ENCODE measurements at regions not wholly inside any gene's neighbourhood (a gene's known extent, or its start where the extent isn't known, plus 50 kb on each side); places are given as distances from the start of the nearest gene placed in this dataset.

GRCh38 chr11:106493751-106494150, 416.3 kb downstream of the AASDHPPT start:
- no peak overlapping the region for H3K27ac ChIP-seq (ENCODE audit: low read depth, low read length)
- H3K9me3 ChIP-seq (ENCODE audit: control insufficient read depth, insufficient read depth, low read length), result no peaks in the 10 kb centered on the region
- no peak overlapping the region for H3K9ac ChIP-seq (ENCODE audit: low read depth, low read length)
- H3K4me1 ChIP-seq (ENCODE audit: control insufficient read depth, insufficient read depth, low read length), result no peaks in the 10 kb centered on the region
- no peak overlapping the region for H3K4me3 ChIP-seq (ENCODE audit: low read depth, low read length)
- H3K27me3 ChIP-seq (ENCODE audit: control insufficient read depth, insufficient read depth, low read length), result no peaks in the 10 kb centered on the region
- no peaks in the 10 kb centered on the region for H3K36me3 ChIP-seq (ENCODE audit: control insufficient read depth, insufficient read depth, low read length)

- no peak overlapping the region for H3K9ac ChIP-seq (ENCODE audit: low read depth, low read length)
- H3K9me3 ChIP-seq (ENCODE audit: control insufficient read depth, insufficient read depth, low read length), result no peaks in the 10 kb centered on the region
- H3K36me3 ChIP-seq (ENCODE audit: control insufficient read depth, insufficient read depth, low read length), result no peaks in the 10 kb centered on the region
- H3K27ac ChIP-seq (ENCODE audit: low read depth, low read length), result no peak overlapping the region
- H3K4me1 ChIP-seq (ENCODE audit: control insufficient read depth, insufficient read depth, low read length), result no peaks in the 10 kb centered on the region
- no peaks in the 10 kb centered on the region for H3K27me3 ChIP-seq (ENCODE audit: control insufficient read depth, insufficient read depth, low read length)
- H3K4me3 ChIP-seq (ENCODE audit: low read depth, low read length), result no peak overlapping the region
Observed at GRCh38 chr11:106495046-106495445, 417.6 kb downstream of the AASDHPPT start.

- no peak overlapping the region for H3K9ac ChIP-seq (ENCODE audit: low read depth, low read length)
- no peaks in the 10 kb centered on the region for H3K27me3 ChIP-seq (ENCODE audit: control insufficient read depth, insufficient read depth, low read length)
- H3K4me3 ChIP-seq (ENCODE audit: low read depth, low read length), result no peak overlapping the region
- H3K9me3 ChIP-seq (ENCODE audit: control insufficient read depth, insufficient read depth, low read length), result no peaks in the 10 kb centered on the region
- H3K27ac ChIP-seq (ENCODE audit: low read depth, low read length), result no peak overlapping the region
- no peaks in the 10 kb centered on the region for H3K36me3 ChIP-seq (ENCODE audit: control insufficient read depth, insufficient read depth, low read length)
- H3K4me1 ChIP-seq (ENCODE audit: control insufficient read depth, insufficient read depth, low read length), result no peaks in the 10 kb centered on the region
Observed at GRCh38 chr11:106496677-106497076, 419.2 kb downstream of the AASDHPPT start.

DNA sequence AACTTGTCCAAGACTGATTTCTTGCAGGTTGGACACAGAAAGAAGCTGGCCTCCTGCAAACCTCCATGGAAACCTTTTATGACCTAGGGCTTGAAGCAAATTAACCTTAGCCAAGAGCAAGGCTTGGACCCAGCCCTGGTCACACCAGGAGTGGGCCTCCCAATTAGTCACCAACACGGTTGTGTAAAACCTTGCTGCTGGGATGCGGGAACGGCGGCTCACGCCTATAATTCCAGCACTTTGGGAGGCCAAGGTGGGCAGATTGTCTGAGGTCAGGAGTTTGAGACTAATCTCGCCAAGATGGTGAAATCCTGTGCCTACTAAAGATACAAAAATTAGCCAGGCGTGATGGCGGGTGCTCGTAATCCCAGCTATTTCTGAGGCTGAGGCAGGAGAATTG, 419.9 kb downstream of the AASDHPPT start:
- Histone ChIP-seq H3K36me3 (ENCODE audit: control insufficient read depth, insufficient read depth, low read length) (no peaks in the 10 kb centered on the region), H3K9me3 (ENCODE audit: control insufficient read depth, insufficient read depth, low read length) (no peaks in the 10 kb centered on the region), H3K27me3 (ENCODE audit: control insufficient read depth, insufficient read depth, low read length) (no peaks in the 10 kb centered on the region), H3K27ac (ENCODE audit: low read depth, low read length) (no peak overlapping the region), H3K9ac (ENCODE audit: low read depth, low read length) (no peak overlapping the region), H3K4me3 (ENCODE audit: low read depth, low read length) (no peak overlapping the region), H3K4me1 (ENCODE audit: control insufficient read depth, insufficient read depth, low read length) (no peaks in the 10 kb centered on the region)

DNA sequence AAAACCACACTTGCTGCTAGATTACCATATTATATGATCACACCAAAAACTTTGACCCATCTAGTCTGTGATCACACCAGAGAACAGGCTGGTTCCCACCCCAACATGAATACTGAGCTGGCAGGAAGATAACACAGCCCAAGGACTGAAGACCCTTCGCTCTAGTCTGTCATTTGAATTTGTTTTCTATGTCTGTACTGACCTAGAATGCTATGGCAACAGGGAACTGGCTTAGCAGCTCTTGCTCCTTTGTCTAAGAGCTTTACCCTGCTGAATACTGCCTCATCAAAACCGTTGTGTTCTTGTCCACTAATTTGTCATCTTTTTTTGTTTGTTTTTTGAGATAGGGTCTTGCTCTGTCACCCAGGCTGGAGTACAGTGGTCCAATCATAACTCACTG, 420.4 kb downstream of the AASDHPPT start:
- H3K9ac ChIP-seq (ENCODE audit: low read depth, low read length), result no peak overlapping the region
- no peak overlapping the region for H3K27ac ChIP-seq (ENCODE audit: low read depth, low read length)
- no peaks in the 10 kb centered on the region for H3K36me3 ChIP-seq (ENCODE audit: control insufficient read depth, insufficient read depth, low read length)
- no peak overlapping the region for H3K4me3 ChIP-seq (ENCODE audit: low read depth, low read length)
- H3K27me3 ChIP-seq (ENCODE audit: control insufficient read depth, insufficient read depth, low read length), result no peaks in the 10 kb centered on the region
- no peaks in the 10 kb centered on the region for H3K4me1 ChIP-seq (ENCODE audit: control insufficient read depth, insufficient read depth, low read length)
- H3K9me3 ChIP-seq (ENCODE audit: control insufficient read depth, insufficient read depth, low read length), result no peaks in the 10 kb centered on the region

- Histone ChIP-seq H3K9me3 (ENCODE audit: control insufficient read depth, insufficient read depth, low read length) (no peaks in the 10 kb centered on the region), H3K4me3 (ENCODE audit: low read depth, low read length) (no peak overlapping the region), H3K36me3 (ENCODE audit: control insufficient read depth, insufficient read depth, low read length) (no peaks in the 10 kb centered on the region)
Observed at GRCh38 chr11:106503901-106504300, 426.4 kb downstream of the AASDHPPT start.

GRCh38 chr11:106507645-106508306, 430.3 kb downstream of the AASDHPPT start:
- Histone ChIP-seq H3K36me3 (ENCODE audit: control insufficient read depth, insufficient read depth, low read length) (no peaks in the 10 kb centered on the region), H3K9ac (ENCODE audit: low read depth, low read length) (no peak overlapping the region), H3K27me3 (ENCODE audit: control insufficient read depth, insufficient read depth, low read length) (no peaks in the 10 kb centered on the region), H3K9me3 (ENCODE audit: control insufficient read depth, insufficient read depth, low read length) (no peaks in the 10 kb centered on the region), H3K27ac (ENCODE audit: low read depth, low read length) (no peak overlapping the region), H3K4me1 (ENCODE audit: control insufficient read depth, insufficient read depth, low read length) (no peaks in the 10 kb centered on the region), H3K4me3 (ENCODE audit: low read depth, low read length) (no peak overlapping the region)

More at GRCh38 chr11:106503901-106504300, 426.4 kb downstream of the AASDHPPT start:
- H3K9ac ChIP-seq (ENCODE audit: low read depth, low read length), result no peak overlapping the region
- no peak overlapping the region for H3K27ac ChIP-seq (ENCODE audit: low read depth, low read length)
- H3K27me3 ChIP-seq (ENCODE audit: control insufficient read depth, insufficient read depth, low read length), result no peaks in the 10 kb centered on the region
- H3K4me1 ChIP-seq (ENCODE audit: control insufficient read depth, insufficient read depth, low read length), result no peaks in the 10 kb centered on the region

DNA sequence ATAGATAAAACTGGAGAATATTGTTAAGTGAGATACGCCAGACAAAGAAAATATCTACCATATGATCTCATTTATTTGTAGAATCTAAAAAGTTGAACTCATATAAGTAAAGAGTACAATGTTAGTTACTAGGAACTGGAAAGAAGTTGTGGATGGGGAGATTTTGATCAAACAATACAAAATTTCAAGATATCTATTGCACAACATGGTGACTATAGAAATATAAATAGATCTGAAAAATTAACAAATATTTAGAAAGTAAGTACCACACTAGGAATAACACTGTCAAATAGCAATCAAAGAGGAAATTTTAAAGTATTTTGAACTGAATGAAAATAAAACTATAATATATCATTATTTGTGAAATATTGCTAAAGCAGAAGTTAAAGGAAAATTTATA, 437.2 kb downstream of the AASDHPPT start:
- no peak overlapping the region for H3K4me3 ChIP-seq (ENCODE audit: low read depth, low read length)
- no peaks in the 10 kb centered on the region for H3K4me1 ChIP-seq (ENCODE audit: control insufficient read depth, insufficient read depth, low read length)
- H3K27ac ChIP-seq (ENCODE audit: low read depth, low read length), result no peak overlapping the region
- no peaks in the 10 kb centered on the region for H3K27me3 ChIP-seq (ENCODE audit: control insufficient read depth, insufficient read depth, low read length)
- H3K9me3 ChIP-seq (ENCODE audit: control insufficient read depth, insufficient read depth, low read length), result no peaks in the 10 kb centered on the region
- H3K9ac ChIP-seq (ENCODE audit: low read depth, low read length), result no peak overlapping the region
- no peaks in the 10 kb centered on the region for H3K36me3 ChIP-seq (ENCODE audit: control insufficient read depth, insufficient read depth, low read length)

DNA sequence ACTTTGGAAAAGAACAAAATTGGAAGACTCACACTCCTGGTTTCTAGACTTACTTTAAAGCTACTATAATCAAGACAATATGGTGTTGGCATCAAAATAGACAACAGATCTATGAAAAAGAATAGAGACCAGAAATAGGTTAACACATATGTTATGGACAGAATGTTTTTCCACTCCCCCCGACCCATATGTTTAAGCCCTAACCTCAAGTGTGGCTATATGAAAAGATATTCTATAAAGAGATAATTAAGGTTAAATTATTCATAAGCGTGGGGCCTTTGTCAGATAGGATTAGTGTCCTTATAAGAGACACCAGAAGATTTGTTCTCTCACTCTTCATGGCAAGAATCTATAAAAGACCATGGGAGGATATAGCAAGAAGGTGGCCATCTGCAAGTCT, 440.0 kb downstream of the AASDHPPT start:
- Histone ChIP-seq H3K27me3 (ENCODE audit: control insufficient read depth, insufficient read depth, low read length) (no peaks in the 10 kb centered on the region), H3K4me3 (ENCODE audit: low read depth, low read length) (no peak overlapping the region), H3K9me3 (ENCODE audit: control insufficient read depth, insufficient read depth, low read length) (no peaks in the 10 kb centered on the region), H3K36me3 (ENCODE audit: control insufficient read depth, insufficient read depth, low read length) (no peaks in the 10 kb centered on the region), H3K27ac (ENCODE audit: low read depth, low read length) (no peak overlapping the region), H3K9ac (ENCODE audit: low read depth, low read length) (no peak overlapping the region), H3K4me1 (ENCODE audit: control insufficient read depth, insufficient read depth, low read length) (no peaks in the 10 kb centered on the region)

DNA sequence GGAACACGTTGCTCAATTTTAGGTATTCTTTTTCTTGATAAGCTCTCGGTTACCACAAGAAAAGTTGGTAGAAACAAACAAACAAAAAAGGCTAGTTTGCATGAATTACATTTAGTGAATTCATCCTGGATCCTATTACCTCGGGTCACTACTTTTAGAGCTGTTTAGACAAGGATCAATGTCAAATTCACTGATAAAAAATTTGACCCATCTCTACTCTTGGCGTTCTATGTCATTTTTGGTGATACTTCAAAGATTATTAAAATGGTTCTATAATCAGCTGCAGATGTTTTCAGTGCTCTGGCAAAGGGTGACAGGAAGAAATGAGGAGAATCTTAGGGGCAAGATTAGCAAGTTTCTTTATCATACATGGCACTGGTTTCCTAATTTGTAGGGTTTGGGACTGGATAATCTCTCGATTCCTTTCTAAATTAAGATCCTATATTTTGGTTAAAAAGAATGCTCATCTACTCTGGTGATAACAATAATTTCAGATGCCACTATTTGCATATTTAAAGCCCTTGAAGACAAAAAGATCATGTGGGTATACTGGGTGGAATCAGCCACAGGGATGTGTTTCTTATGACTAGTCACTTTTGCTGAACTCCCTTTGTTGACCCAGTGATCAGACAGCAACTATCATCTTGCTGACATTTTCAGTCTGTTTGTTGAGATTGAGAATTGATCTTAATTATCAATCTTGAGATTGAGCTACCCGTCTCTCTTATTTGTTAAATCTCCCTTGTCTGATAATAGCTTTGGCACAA, 442.9 kb downstream of the AASDHPPT start:
- Histone ChIP-seq H3K9ac (ENCODE audit: low read depth, low read length) (no peak overlapping the region), H3K4me1 (ENCODE audit: control insufficient read depth, insufficient read depth, low read length) (peaks cover 5% of the 10 kb centered on the region; the same call in 1 of the 2 replicates), H3K27ac (ENCODE audit: low read depth, low read length) (no peak overlapping the region), H3K9me3 (ENCODE audit: control insufficient read depth, insufficient read depth, low read length) (no peaks in the 10 kb centered on the region), H3K36me3 (ENCODE audit: control insufficient read depth, insufficient read depth, low read length) (no peaks in the 10 kb centered on the region), H3K27me3 (ENCODE audit: control insufficient read depth, insufficient read depth, low read length) (no peaks in the 10 kb centered on the region), H3K4me3 (ENCODE audit: low read depth, low read length) (no peak overlapping the region)

DNA sequence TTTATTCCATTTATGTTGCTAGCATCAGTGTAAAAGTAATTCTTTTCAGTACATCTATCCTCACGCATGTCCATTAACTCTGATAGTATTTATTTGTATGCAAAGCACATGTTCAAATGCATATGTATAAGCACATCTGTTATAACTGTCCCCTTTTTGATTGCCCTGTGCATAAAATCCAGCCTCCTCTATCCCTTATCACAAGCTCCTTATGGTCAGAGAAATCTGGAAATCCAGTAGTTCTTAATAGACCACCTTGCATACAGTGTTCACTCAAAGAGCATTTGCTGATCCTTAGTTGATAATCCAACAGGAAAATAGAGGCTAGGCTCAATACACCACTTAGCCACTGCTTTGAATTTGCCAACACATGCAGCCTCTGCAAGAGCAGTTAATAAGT, 443.5 kb downstream of the AASDHPPT start:
- no peak overlapping the region for H3K4me3 ChIP-seq (ENCODE audit: low read depth, low read length)
- H3K27ac ChIP-seq (ENCODE audit: low read depth, low read length), result no peak overlapping the region
- H3K36me3 ChIP-seq (ENCODE audit: control insufficient read depth, insufficient read depth, low read length), result no peaks in the 10 kb centered on the region
- H3K9me3 ChIP-seq (ENCODE audit: control insufficient read depth, insufficient read depth, low read length), result no peaks in the 10 kb centered on the region
- no peak overlapping the region for H3K9ac ChIP-seq (ENCODE audit: low read depth, low read length)
- H3K27me3 ChIP-seq (ENCODE audit: control insufficient read depth, insufficient read depth, low read length), result no peaks in the 10 kb centered on the region
- peaks cover 5% of the 10 kb centered on the region; the same call in 1 of the 2 replicates for H3K4me1 ChIP-seq (ENCODE audit: control insufficient read depth, insufficient read depth, low read length)

Data from HUES48 (cell line).